ENCODE measurements at regions not wholly inside any gene's neighbourhood (a gene's known extent, or its start where the extent isn't known, plus 50 kb on each side); places are given as distances from the start of the nearest gene placed in this dataset.
"Not testable (repeated sequence)": the region's sequence is repeated elsewhere in the genome, so short reads cannot be mapped to it uniquely, and the experiment has no call there.

DNA sequence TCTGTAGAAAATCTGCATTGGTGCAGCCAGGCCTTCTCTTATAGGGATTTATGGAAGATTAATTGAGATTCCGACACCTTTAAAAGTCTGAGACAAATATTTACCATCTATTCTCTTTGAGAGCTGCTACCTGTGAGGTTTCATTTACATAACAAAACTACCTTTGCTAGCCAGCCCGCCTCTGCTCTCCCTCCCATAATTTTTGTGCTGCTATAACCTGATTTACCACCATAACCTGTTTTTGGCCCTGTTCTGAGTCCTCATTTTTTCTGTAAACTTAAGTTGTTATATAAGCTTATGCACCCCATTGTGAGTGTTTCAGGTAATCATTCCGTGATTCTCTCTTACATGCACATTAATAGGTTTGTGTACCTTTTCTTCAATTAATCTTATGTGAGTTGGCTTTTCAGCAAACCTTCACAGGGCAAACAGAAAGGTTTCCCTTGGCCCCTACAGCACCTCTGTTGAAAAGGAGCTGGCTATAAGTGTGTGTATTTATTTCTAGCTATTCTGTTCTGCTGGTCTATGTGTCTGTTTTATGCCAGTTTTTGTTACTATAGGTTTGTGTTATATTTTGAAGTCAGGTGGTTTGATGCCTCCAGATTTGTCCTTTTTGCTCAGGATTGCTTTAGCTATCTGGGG is 114.9 kb upstream of the XIRP2 start:
- no peaks in the 10 kb centered on the region for H3K4me1 ChIP-seq (ENCODE audit: control insufficient read depth, insufficient read depth, low read length)
- H3K36me3 ChIP-seq (ENCODE audit: insufficient read depth, low read length): no peaks in the 10 kb centered on the region
- H3K4me2 ChIP-seq (ENCODE audit: low read length): no peak overlapping the region
- no peaks in the 10 kb centered on the region for H3K9me3 ChIP-seq (replicated peaks; ENCODE audit: low read length)
- no peak overlapping the region for H3K9ac ChIP-seq (ENCODE audit: low read depth, low read length)
- H3K27me3 ChIP-seq (ENCODE audit: control insufficient read depth, insufficient read depth, low read length): no peaks in the 10 kb centered on the region
- no peak overlapping the region for H3K4me3 ChIP-seq (ENCODE audit: low read length)

DNA sequence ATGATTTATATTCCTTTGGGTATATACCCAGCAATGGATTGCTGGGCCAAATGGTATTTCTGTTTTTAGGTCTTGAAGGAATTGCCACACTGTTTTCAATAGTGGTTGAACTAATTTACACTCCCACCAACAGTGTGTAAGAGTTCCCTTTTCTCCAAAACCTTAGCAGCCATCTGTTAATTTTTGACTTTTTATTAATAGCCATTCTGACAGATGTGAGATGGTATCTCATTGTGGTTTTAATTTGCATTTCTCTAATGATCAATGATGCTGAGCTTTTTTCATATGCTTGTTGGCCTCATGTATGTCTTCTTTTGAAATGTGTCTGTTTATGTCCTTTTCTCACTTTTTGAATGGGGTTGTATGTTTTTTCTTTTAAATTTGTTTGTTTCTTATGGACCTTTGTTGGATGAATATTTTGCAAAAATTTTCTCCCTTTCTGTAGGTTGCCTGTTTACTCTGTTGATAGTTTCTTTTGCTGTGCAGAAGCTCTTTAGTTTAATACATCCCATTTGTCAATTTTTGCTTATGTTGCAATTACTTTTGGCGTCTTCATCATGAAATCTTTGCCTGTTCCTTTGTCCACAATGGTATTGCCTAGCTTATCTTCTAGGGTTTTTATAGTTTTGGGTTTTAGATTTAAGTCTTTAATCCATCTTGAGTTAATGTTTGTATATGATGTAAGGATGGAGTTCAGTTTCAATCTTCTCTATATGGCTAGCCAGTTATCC is 119.7 kb upstream of the XIRP2 start:
- Histone ChIP-seq H3K27me3 (ENCODE audit: control insufficient read depth, insufficient read depth, low read length) (no peaks in the 10 kb centered on the region), H3K9me3 (replicated peaks; ENCODE audit: low read length) (no peaks in the 10 kb centered on the region), H3K36me3 (ENCODE audit: insufficient read depth, low read length) (no peaks in the 10 kb centered on the region), H3K4me1 (ENCODE audit: control insufficient read depth, insufficient read depth, low read length) (no peaks in the 10 kb centered on the region), H3K9ac (ENCODE audit: low read depth, low read length) (no peak overlapping the region), H3K4me3 (ENCODE audit: low read length) (no peak overlapping the region), H3K4me2 (ENCODE audit: low read length) (no peak overlapping the region)

DNA sequence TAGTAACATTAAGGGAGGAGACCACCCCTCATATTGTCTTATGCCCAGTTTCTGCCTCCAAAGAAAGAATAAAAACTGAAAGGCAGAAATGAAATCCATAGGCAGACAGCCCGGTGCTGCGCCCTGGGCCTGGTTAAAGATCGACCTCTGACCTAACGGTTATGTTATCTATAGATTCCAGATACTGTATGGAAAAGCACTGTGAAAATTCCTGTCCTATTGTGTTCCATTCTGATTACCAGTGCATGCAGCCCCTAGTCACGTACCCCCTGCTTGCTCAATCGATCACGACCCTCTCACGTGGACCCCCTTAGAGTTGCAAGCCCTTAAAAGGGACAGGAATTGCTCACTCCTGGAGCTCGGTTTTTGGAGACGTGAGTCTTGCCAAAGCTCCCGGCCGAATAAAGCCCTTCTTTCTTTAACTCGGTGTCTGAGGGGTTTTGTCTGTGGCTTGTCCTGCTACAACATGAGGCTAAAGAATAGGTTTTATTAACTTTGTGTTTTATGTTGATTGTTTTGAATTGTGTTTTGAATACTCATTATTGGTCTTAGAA is 121.4 kb upstream of the XIRP2 start:
- not testable (repeated sequence) for H3K4me3 ChIP-seq (ENCODE audit: low read length); H3K36me3 ChIP-seq (ENCODE audit: insufficient read depth, low read length); H3K4me1 ChIP-seq (ENCODE audit: control insufficient read depth, insufficient read depth, low read length); H3K4me2 ChIP-seq (ENCODE audit: low read length); H3K27me3 ChIP-seq (ENCODE audit: control insufficient read depth, insufficient read depth, low read length); H3K9ac ChIP-seq (ENCODE audit: low read depth, low read length); H3K9me3 ChIP-seq (replicated peaks; ENCODE audit: low read length)

DNA sequence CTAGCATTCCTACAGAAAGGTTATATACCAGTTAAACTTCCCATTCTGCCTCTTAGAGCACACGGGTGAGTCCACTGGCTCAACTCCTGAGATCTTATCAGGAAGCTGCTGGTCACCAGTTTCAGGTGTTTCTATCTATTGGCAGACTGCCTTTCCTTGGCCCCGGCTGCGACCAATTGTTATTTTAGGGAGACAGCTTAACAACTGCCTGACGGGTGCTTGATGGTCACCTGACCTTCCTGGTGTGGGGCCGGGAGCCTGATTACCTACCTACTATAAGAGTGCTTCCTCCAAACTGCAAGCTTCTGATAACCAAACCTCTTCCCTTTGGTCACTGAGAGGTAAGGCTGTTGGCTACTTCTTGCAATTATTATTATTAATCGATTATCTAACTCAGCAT is 122.1 kb upstream of the XIRP2 start:
- no peaks in the 10 kb centered on the region for H3K27me3 ChIP-seq (ENCODE audit: control insufficient read depth, insufficient read depth, low read length)
- no peaks in the 10 kb centered on the region for H3K9me3 ChIP-seq (replicated peaks; ENCODE audit: low read length)
- H3K4me1 ChIP-seq (ENCODE audit: control insufficient read depth, insufficient read depth, low read length): no peaks in the 10 kb centered on the region
- H3K4me3 ChIP-seq (ENCODE audit: low read length): no peak overlapping the region
- no peak overlapping the region for H3K9ac ChIP-seq (ENCODE audit: low read depth, low read length)
- H3K4me2 ChIP-seq (ENCODE audit: low read length): no peak overlapping the region
- H3K36me3 ChIP-seq (ENCODE audit: insufficient read depth, low read length): no peaks in the 10 kb centered on the region

DNA sequence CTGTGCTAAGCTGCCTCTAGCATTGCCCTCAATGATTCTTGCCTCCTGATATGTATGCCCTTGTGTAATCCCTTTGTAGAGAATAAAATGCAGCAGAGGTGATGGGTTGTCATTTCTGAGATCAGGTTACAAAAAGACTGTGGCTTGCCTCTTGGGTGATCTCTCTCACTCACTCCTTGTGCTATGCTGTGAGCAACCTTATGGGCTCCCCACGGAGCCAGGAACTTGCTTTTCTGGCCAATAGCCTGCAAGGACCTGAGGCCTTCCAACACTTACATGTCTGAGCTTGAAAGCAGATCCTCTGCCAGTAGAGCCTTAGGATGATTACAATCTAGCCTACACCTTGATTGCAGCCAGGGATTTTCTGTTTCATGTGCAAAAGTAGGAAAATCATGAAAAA is 123.1 kb upstream of the XIRP2 start:
- H3K4me2 ChIP-seq (ENCODE audit: low read length): no peak overlapping the region
- no peaks in the 10 kb centered on the region for H3K4me1 ChIP-seq (ENCODE audit: control insufficient read depth, insufficient read depth, low read length)
- H3K9me3 ChIP-seq (replicated peaks; ENCODE audit: low read length): no peaks in the 10 kb centered on the region
- H3K4me3 ChIP-seq (ENCODE audit: low read length): no peak overlapping the region
- H3K9ac ChIP-seq (ENCODE audit: low read depth, low read length): no peak overlapping the region
- no peaks in the 10 kb centered on the region for H3K36me3 ChIP-seq (ENCODE audit: insufficient read depth, low read length)
- H3K27me3 ChIP-seq (ENCODE audit: control insufficient read depth, insufficient read depth, low read length): no peaks in the 10 kb centered on the region

DNA sequence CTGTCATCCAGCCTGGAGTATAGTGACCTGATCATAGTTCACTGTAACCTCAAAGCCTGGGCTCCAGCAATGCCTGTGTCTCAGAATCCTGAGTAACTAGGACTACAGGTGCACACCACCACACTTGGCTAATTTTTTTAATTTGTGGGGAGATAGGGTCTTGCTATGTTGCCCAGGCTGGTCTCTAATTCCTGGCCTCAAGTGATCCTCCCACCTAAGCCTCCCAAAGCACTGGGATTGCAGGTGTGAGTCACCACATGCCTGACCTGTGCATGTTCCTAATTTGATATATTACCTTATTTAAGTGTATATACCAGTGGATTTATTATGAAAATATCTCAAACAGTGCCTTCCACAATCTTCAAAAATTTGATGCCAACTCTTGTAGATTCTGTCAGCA is 123.6 kb upstream of the XIRP2 start:
- no peaks in the 10 kb centered on the region for H3K36me3 ChIP-seq (ENCODE audit: insufficient read depth, low read length)

DNA sequence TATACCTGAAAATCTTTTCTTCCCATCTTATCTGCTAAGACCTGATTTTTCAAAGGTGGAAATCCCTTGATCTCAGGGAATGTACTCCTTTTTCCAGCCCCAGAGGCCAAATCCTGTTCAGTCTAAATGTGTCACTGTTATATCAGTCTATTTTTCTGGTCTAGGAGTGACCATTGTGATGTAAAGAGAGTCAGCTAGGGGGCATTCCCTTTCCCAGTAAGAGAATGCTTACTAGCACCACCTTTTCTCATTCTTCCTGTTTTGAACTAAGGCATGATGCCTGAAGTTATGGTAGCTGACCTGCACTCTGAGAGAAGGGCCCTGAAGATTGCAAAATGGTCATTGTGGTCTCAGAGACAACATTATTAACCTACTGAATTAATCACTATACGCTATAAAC is 124.1 kb upstream of the XIRP2 start:
- no peak overlapping the region for H3K9ac ChIP-seq (ENCODE audit: low read depth, low read length)
- no peaks in the 10 kb centered on the region for H3K4me1 ChIP-seq (ENCODE audit: control insufficient read depth, insufficient read depth, low read length)
- no peaks in the 10 kb centered on the region for H3K36me3 ChIP-seq (ENCODE audit: insufficient read depth, low read length)
- no peak overlapping the region for H3K4me3 ChIP-seq (ENCODE audit: low read length)
- H3K27me3 ChIP-seq (ENCODE audit: control insufficient read depth, insufficient read depth, low read length): no peaks in the 10 kb centered on the region
- H3K9me3 ChIP-seq (replicated peaks; ENCODE audit: low read length): no peaks in the 10 kb centered on the region
- H3K4me2 ChIP-seq (ENCODE audit: low read length): no peak overlapping the region

More for the DNA sequence above, 123.6 kb upstream of the XIRP2 start:
- H3K9me3 ChIP-seq (replicated peaks; ENCODE audit: low read length): no peaks in the 10 kb centered on the region
- H3K4me1 ChIP-seq (ENCODE audit: control insufficient read depth, insufficient read depth, low read length): no peaks in the 10 kb centered on the region
- no peak overlapping the region for H3K9ac ChIP-seq (ENCODE audit: low read depth, low read length)
- no peaks in the 10 kb centered on the region for H3K27me3 ChIP-seq (ENCODE audit: control insufficient read depth, insufficient read depth, low read length)
- no peak overlapping the region for H3K4me2 ChIP-seq (ENCODE audit: low read length)
- no peak overlapping the region for H3K4me3 ChIP-seq (ENCODE audit: low read length)

DNA sequence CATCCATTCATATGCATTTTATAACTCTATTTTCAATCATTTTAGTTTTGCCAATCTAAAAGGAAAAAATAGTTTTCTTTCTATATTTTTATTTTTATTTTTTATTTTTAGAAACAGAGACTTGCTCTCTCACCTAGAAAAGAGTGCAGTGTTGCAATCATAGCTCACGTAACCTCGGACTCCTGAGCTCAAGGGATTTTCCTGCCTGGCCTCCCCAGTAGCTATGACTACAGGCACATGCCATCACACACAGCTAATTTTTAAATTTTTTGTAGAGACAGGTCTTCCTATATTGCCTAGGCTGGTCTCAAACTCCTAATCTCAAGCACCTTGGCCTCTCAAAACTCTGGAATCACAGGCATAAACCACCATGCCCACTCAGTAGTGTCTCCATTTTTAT is 125.5 kb upstream of the XIRP2 start:
- no peak overlapping the region for H3K9ac ChIP-seq (ENCODE audit: low read depth, low read length)
- no peak overlapping the region for H3K4me3 ChIP-seq (ENCODE audit: low read length)
- no peaks in the 10 kb centered on the region for H3K9me3 ChIP-seq (replicated peaks; ENCODE audit: low read length)
- H3K4me1 ChIP-seq (ENCODE audit: control insufficient read depth, insufficient read depth, low read length): no peaks in the 10 kb centered on the region
- no peaks in the 10 kb centered on the region for H3K36me3 ChIP-seq (ENCODE audit: insufficient read depth, low read length)
- H3K27me3 ChIP-seq (ENCODE audit: control insufficient read depth, insufficient read depth, low read length): no peaks in the 10 kb centered on the region
- H3K4me2 ChIP-seq (ENCODE audit: low read length): no peak overlapping the region

DNA sequence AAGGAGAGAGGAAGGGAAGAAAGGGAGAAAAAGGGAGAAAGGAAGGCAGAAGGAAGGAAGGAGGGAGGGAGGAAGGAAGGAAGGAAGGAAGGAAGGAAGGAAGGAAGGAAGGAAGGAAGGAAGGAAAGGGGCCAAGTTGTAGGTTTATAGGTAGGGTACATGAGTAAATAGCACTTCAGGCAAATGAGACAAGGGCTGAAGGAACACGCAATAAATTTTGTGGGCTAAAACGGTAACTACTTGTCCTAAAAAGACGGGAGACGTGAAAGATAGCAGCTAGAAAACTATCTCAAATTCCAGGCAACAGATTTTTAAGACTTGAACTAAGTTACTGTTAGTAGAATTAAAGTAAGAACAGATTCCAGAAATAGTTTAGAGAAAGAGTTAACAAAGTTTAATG is 129.3 kb upstream of the XIRP2 start:
- H3K4me1 ChIP-seq (ENCODE audit: control insufficient read depth, insufficient read depth, low read length): no peaks in the 10 kb centered on the region
- H3K27me3 ChIP-seq (ENCODE audit: control insufficient read depth, insufficient read depth, low read length): no peaks in the 10 kb centered on the region
- no peak overlapping the region for H3K9ac ChIP-seq (ENCODE audit: low read depth, low read length)
- H3K9me3 ChIP-seq (replicated peaks; ENCODE audit: low read length): no peaks in the 10 kb centered on the region
- H3K36me3 ChIP-seq (ENCODE audit: insufficient read depth, low read length): no peaks in the 10 kb centered on the region
- no peak overlapping the region for H3K4me2 ChIP-seq (ENCODE audit: low read length)
- no peak overlapping the region for H3K4me3 ChIP-seq (ENCODE audit: low read length)

DNA sequence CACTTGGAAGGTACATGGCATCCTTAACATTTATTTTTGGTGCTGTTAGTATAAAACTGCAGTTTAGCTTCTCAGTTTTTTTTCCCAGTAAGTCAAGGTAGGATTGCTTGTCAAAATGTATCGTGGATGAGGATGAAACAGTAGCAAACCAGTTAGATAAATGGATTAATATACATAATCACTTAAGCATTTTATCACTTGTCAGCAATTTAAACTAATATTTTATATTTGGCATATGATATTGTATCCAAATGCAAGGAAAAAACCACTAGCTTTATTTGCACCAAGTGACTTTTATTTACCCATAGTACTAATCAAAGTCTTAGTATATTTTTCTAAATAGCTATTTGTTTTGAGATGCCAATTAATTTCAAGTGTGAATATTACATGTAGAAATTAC is 137.7 kb upstream of the XIRP2 start:
- Histone ChIP-seq H3K4me3 (ENCODE audit: low read length) (no peak overlapping the region), H3K27me3 (ENCODE audit: control insufficient read depth, insufficient read depth, low read length) (no peaks in the 10 kb centered on the region), H3K4me1 (ENCODE audit: control insufficient read depth, insufficient read depth, low read length) (no peaks in the 10 kb centered on the region), H3K36me3 (ENCODE audit: insufficient read depth, low read length) (no peaks in the 10 kb centered on the region), H3K9me3 (replicated peaks; ENCODE audit: low read length) (no peaks in the 10 kb centered on the region), H3K9ac (ENCODE audit: low read depth, low read length) (no peak overlapping the region), H3K4me2 (ENCODE audit: low read length) (no peak overlapping the region)

DNA sequence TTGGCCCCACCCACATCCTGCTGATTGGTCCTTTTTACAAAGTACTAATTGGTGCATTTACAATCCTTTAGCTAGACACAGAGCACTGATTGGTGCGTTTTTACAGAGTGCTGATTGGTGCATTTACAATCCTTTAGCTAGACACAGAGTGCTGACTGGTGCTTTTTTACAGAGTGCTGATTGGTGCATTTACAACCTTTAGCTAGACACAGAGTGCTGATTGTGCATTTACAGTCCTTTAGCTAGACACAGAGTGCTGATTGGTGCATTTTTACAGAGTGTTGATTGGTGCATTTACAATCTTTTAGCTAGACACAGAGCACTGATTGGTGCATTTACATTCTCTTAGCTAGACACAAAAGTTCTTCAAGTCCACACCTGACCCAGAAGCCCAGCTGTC is 144.2 kb upstream of the XIRP2 start:
- H3K4me3 ChIP-seq (ENCODE audit: low read length); H3K4me2 ChIP-seq (ENCODE audit: low read length); H3K36me3 ChIP-seq (ENCODE audit: insufficient read depth, low read length); H3K9me3 ChIP-seq (replicated peaks; ENCODE audit: low read length); H3K4me1 ChIP-seq (ENCODE audit: control insufficient read depth, insufficient read depth, low read length); H3K9ac ChIP-seq (ENCODE audit: low read depth, low read length); H3K27me3 ChIP-seq (ENCODE audit: control insufficient read depth, insufficient read depth, low read length): not testable (repeated sequence)

DNA sequence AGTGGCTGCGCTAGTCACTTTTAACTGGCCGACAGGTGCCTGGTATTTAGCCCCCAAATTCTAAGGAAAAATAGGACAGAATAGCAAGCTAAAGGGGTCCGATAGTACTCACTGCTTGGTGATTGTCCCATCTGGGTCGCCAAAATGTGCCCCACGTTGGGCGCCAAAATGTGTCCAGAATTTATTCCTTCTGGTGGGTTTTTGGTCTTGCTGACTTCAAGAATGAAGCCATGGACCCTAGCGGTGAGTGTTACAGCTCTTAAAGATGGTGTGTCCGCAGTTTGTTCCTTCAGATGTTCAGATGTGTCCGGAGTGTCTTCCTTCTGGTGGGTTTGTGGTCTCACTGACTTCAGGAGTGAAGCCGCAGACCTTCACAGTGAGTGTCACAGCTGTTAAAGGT is 144.8 kb upstream of the XIRP2 start:
- H3K36me3 ChIP-seq (ENCODE audit: insufficient read depth, low read length); H3K4me2 ChIP-seq (ENCODE audit: low read length); H3K4me3 ChIP-seq (ENCODE audit: low read length); H3K9ac ChIP-seq (ENCODE audit: low read depth, low read length); H3K27me3 ChIP-seq (ENCODE audit: control insufficient read depth, insufficient read depth, low read length); H3K4me1 ChIP-seq (ENCODE audit: control insufficient read depth, insufficient read depth, low read length); H3K9me3 ChIP-seq (replicated peaks; ENCODE audit: low read length): not testable (repeated sequence)
